ENCODE measurements at regions not wholly inside any gene's neighbourhood (a gene's known extent, or its start where the extent isn't known, plus 50 kb on each side); places are given as distances from the start of the nearest gene placed in this dataset.

DNA sequence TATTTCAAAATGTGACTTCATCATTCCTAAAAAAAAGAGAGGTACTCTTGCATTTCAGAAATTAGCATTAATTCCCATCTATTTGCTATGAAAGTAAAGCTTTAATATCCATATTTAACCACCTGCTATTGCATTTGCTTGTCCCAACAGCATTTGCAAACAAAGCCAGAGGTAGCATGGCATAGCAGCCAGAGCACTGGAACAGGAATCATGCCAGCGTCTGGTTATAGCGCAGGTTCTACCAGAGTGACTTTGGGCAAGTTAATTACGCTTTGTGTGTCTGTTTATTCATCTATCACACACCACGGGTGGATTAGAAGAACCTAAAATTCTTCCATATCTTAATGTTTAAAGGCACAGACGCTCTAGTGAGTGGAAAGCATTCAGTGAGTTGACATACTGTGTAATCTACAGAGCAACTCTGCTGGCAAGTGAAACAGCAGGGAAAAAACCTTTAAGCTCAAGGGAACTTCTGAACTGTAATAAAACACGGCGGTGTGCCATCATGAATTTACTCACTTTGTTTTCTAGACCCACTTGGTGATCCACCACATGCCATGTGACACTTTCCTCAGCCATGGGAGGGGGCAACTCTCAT, 76.6 kb upstream of the QRFPR start:
- H3K27ac ChIP-seq (ENCODE audit: low read depth in 1 of 2, low read length in 1 of 2): no peak overlapping the region
- no peaks in the 10 kb centered on the region for H3K4me1 ChIP-seq (ENCODE audit: control insufficient read depth in 2 of 2, insufficient read depth in 2 of 2, low read length in 2 of 2)
- H3K27me3 ChIP-seq (ENCODE audit: control insufficient read depth in 2 of 2, insufficient read depth in 1 of 2, low read length in 1 of 2): no peaks in the 10 kb centered on the region
- no peaks in the 10 kb centered on the region for H3K9me3 ChIP-seq (ENCODE audit: control insufficient read depth in 2 of 2, insufficient read depth in 1 of 2, low read length in 1 of 2)
- H3K4me3 ChIP-seq (ENCODE audit: low read length in 2 of 2): no peak overlapping the region
- WGBS: 86% methylated on average over 7 of the region's 7 CpGs
- H3K36me3 ChIP-seq (ENCODE audit: control insufficient read depth in 2 of 2, insufficient read depth in 2 of 2, low read length in 1 of 2): no peaks in the 10 kb centered on the region
- no peak for DNase-seq (ENCODE audit: low read depth in 6 of 9, low spot score in 9 of 9)

DNA sequence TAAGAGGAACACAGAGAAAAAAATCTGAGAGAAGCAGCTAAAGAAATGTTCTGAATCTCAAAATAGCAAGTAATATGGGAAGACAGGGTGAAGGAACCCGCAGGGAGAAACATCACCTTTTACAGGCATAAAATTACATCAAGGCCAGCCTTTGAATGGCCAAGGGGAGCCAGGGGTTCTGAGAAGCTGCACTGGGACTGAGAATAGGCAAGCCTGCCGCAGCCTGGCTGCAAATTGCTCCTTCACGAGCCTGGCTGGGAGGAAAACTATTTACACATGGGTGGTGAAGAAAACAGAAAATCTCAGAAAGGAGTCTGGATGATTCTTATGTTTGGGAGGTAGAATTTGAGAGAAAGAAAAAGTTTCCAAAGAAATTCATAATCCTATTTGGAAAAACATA, 74.5 kb upstream of the QRFPR start:
- H3K27me3 ChIP-seq (ENCODE audit: control insufficient read depth in 2 of 2, insufficient read depth in 1 of 2, low read length in 1 of 2): no peaks in the 10 kb centered on the region
- no peaks in the 10 kb centered on the region for H3K4me1 ChIP-seq (ENCODE audit: control insufficient read depth in 2 of 2, insufficient read depth in 2 of 2, low read length in 2 of 2)
- H3K9me3 ChIP-seq (ENCODE audit: control insufficient read depth in 2 of 2, insufficient read depth in 1 of 2, low read length in 1 of 2): no peaks in the 10 kb centered on the region
- no peak overlapping the region for H3K4me3 ChIP-seq (ENCODE audit: low read length in 2 of 2)
- H3K27ac ChIP-seq (ENCODE audit: low read depth in 1 of 2, low read length in 1 of 2): no peak overlapping the region
- no peaks in the 10 kb centered on the region for H3K36me3 ChIP-seq (ENCODE audit: control insufficient read depth in 2 of 2, insufficient read depth in 2 of 2, low read length in 1 of 2)
- WGBS: 83% methylated on average over 3 of the region's 3 CpGs
- DNase-seq (ENCODE audit: low read depth in 6 of 9, low spot score in 9 of 9): no peak

- Histone ChIP-seq H3K27ac (ENCODE audit: low read depth in 1 of 2, low read length in 1 of 2) (no peak overlapping the region), H3K4me1 (ENCODE audit: control insufficient read depth in 2 of 2, insufficient read depth in 2 of 2, low read length in 2 of 2) (no peaks in the 10 kb centered on the region), H3K27me3 (ENCODE audit: control insufficient read depth in 2 of 2, insufficient read depth in 1 of 2, low read length in 1 of 2) (no peaks in the 10 kb centered on the region), H3K4me3 (ENCODE audit: low read length in 2 of 2) (no peak overlapping the region), H3K9me3 (ENCODE audit: control insufficient read depth in 2 of 2, insufficient read depth in 1 of 2, low read length in 1 of 2) (no peaks in the 10 kb centered on the region), H3K36me3 (ENCODE audit: control insufficient read depth in 2 of 2, insufficient read depth in 2 of 2, low read length in 1 of 2) (no peaks in the 10 kb centered on the region)
- WGBS: 66% methylated on average over 2 of the region's 2 CpGs
- no peak for DNase-seq (ENCODE audit: low read depth in 6 of 9, low spot score in 9 of 9)
Measured at GRCh38 chr4:121454251-121454979, 73.6 kb upstream of the QRFPR start.

DNA sequence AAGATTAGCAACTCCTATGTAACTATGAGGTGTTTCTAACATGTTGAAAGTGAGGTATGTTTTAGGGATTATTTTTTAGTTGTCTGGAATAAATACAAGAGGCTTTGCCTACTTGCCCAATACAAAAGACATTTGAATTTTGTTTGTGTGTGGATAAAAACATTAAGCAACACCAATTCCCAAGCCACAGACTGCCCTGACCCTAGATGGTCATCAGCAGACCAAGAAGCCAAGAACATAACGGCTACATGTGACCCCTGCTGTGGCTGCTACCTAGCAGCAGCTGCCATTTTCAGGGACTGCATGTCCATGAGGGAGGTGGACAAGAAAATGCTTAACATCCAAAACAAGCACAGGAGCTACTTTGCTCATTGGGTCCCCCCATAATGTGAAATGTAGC, 70.5 kb upstream of the QRFPR start:
- H3K36me3 ChIP-seq (ENCODE audit: control insufficient read depth in 2 of 2, insufficient read depth in 2 of 2, low read length in 1 of 2): no peaks in the 10 kb centered on the region
- H3K27ac ChIP-seq (ENCODE audit: low read depth in 1 of 2, low read length in 1 of 2): no peak overlapping the region
- no peak overlapping the region for H3K4me3 ChIP-seq (ENCODE audit: low read length in 2 of 2)
- no peaks in the 10 kb centered on the region for H3K9me3 ChIP-seq (ENCODE audit: control insufficient read depth in 2 of 2, insufficient read depth in 1 of 2, low read length in 1 of 2)
- no peaks in the 10 kb centered on the region for H3K27me3 ChIP-seq (ENCODE audit: control insufficient read depth in 2 of 2, insufficient read depth in 1 of 2, low read length in 1 of 2)
- H3K4me1 ChIP-seq (ENCODE audit: control insufficient read depth in 2 of 2, insufficient read depth in 2 of 2, low read length in 2 of 2): no peaks in the 10 kb centered on the region
- WGBS: 96% methylated on average over 1 of the region's 1 CpG
- no peak for DNase-seq (ENCODE audit: low read depth in 6 of 9, low spot score in 9 of 9)

DNA sequence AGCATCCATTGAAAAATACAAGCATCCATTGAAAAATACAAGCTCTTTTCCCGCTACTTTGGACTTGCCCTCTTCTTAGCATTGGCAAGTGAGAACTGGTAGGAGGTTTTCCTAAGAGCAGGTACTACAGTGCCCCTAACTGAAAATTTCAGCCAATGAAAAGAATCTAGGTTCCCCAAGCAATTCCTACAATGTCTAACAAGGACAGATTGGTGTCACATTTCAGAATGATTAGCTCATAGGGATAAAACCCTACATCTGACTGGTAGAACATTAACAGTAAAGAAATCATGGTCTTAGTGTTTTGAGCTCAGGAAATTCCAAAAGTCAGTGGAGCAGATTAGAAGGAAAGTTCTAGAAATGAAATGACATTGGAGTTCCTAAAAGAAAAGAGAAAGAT, 68.6 kb upstream of the QRFPR start:
- WGBS: 98% methylated on average over 1 of the region's 1 CpG
- no peaks in the 10 kb centered on the region for H3K4me1 ChIP-seq (ENCODE audit: control insufficient read depth in 2 of 2, insufficient read depth in 2 of 2, low read length in 2 of 2)
- H3K27me3 ChIP-seq (ENCODE audit: control insufficient read depth in 2 of 2, insufficient read depth in 1 of 2, low read length in 1 of 2): no peaks in the 10 kb centered on the region
- no peaks in the 10 kb centered on the region for H3K36me3 ChIP-seq (ENCODE audit: control insufficient read depth in 2 of 2, insufficient read depth in 2 of 2, low read length in 1 of 2)
- H3K27ac ChIP-seq (ENCODE audit: low read depth in 1 of 2, low read length in 1 of 2): no peak overlapping the region
- H3K4me3 ChIP-seq (ENCODE audit: low read length in 2 of 2): no peak overlapping the region
- H3K9me3 ChIP-seq (ENCODE audit: control insufficient read depth in 2 of 2, insufficient read depth in 1 of 2, low read length in 1 of 2): no peaks in the 10 kb centered on the region
- no peak for DNase-seq (ENCODE audit: low read depth in 6 of 9, low spot score in 9 of 9)

DNA sequence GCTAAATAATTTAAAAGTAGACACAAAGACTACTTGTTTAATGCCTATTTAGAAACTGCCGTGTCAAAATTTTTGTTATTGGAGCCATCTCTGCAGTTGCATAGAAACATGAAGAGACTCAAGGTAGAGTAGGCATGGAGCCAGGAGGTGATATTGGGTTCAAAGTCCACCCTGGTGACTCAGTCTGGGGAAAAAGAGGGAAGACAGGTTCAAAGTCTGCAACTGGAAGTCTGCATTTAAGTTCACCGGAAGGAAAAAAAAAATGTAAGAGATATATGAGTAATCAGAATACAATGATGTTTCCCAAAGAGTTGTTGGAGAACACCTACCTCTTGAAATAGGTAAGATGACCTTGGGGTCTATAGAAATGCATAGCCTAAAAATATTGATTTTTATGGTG, 67.4 kb upstream of the QRFPR start:
- Histone ChIP-seq H3K27ac (ENCODE audit: low read depth in 1 of 2, low read length in 1 of 2) (no peak overlapping the region), H3K27me3 (ENCODE audit: control insufficient read depth in 2 of 2, insufficient read depth in 1 of 2, low read length in 1 of 2) (no peaks in the 10 kb centered on the region), H3K36me3 (ENCODE audit: control insufficient read depth in 2 of 2, insufficient read depth in 2 of 2, low read length in 1 of 2) (no peaks in the 10 kb centered on the region), H3K4me1 (ENCODE audit: control insufficient read depth in 2 of 2, insufficient read depth in 2 of 2, low read length in 2 of 2) (no peaks in the 10 kb centered on the region), H3K4me3 (ENCODE audit: low read length in 2 of 2) (no peak overlapping the region), H3K9me3 (ENCODE audit: control insufficient read depth in 2 of 2, insufficient read depth in 1 of 2, low read length in 1 of 2) (no peaks in the 10 kb centered on the region)
- DNase-seq (ENCODE audit: low read depth in 6 of 9, low spot score in 9 of 9): no peak
- 98% methylated on average over 2 of the region's 2 CpGs for WGBS

- no peaks in the 10 kb centered on the region for H3K36me3 ChIP-seq (ENCODE audit: control insufficient read depth in 2 of 2, insufficient read depth in 2 of 2, low read length in 1 of 2)
- no peaks in the 10 kb centered on the region for H3K27me3 ChIP-seq (ENCODE audit: control insufficient read depth in 2 of 2, insufficient read depth in 1 of 2, low read length in 1 of 2)
- H3K27ac ChIP-seq (ENCODE audit: low read depth in 1 of 2, low read length in 1 of 2): no peak overlapping the region
- H3K4me3 ChIP-seq (ENCODE audit: low read length in 2 of 2): no peak overlapping the region
- no peaks in the 10 kb centered on the region for H3K4me1 ChIP-seq (ENCODE audit: control insufficient read depth in 2 of 2, insufficient read depth in 2 of 2, low read length in 2 of 2)
- H3K9me3 ChIP-seq (ENCODE audit: control insufficient read depth in 2 of 2, insufficient read depth in 1 of 2, low read length in 1 of 2): peaks cover 0 to 7% of the 10 kb centered on the region in 2 donors
- WGBS: 97% methylated on average over 1 of the region's 1 CpG
- no peak for DNase-seq (ENCODE audit: low read depth in 6 of 9, low spot score in 9 of 9)
Measured at GRCh38 chr4:121439669-121440068, 58.9 kb upstream of the QRFPR start.
